ENCODE measurements at regions not wholly inside any gene's neighbourhood (a gene's known extent, or its start where the extent isn't known, plus 50 kb on each side); places are given as distances from the start of the nearest gene placed in this dataset.

DNA sequence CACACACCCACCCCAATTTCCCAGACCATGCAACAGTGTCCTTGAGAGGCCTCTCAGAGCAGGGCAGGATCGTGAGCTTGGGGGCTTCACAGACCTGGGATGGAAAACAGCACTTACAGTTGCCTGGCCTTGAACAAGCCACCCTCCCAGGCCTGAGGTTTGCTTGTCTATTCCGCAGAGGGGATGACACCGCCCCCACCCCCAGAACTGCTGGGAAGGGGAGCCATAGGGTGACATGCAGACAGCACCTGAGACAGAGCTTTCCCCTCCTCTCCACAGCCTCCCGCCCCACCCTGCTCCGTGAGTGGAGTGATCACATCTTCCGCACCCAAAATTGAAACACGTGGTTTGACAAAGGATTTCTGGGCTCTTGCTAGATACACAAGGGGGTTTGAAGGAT is 131.5 kb upstream of the TNRC6C start:
- Mint-ChIP-seq H3K9me3 (no peaks in the 10 kb centered on the region), H3K4me3 (no peak overlapping the region), H3K4me1 (ENCODE audit: unreplicated experiment) (peaks cover 25% of the 10 kb centered on the region), H3K36me3 (no peaks in the 10 kb centered on the region), H3K27ac (no peak overlapping the region), H3K27me3 (peaks cover 7% of the 10 kb centered on the region)
- DNase-seq (ENCODE audit: extremely low spot score, unreplicated experiment), result no peak
- TF ChIP-seq, protein P1, sequence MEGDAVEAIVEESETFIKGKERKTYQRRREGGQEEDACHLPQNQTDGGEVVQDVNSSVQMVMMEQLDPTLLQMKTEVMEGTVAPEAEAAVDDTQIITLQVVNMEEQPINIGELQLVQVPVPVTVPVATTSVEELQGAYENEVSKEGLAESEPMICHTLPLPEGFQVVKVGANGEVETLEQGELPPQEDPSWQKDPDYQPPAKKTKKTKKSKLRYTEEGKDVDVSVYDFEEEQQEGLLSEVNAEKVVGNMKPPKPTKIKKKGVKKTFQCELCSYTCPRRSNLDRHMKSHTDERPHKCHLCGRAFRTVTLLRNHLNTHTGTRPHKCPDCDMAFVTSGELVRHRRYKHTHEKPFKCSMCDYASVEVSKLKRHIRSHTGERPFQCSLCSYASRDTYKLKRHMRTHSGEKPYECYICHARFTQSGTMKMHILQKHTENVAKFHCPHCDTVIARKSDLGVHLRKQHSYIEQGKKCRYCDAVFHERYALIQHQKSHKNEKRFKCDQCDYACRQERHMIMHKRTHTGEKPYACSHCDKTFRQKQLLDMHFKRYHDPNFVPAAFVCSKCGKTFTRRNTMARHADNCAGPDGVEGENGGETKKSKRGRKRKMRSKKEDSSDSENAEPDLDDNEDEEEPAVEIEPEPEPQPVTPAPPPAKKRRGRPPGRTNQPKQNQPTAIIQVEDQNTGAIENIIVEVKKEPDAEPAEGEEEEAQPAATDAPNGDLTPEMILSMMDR (conservative IDR thresholded peaks at IDR 0.05), result no peak

DNA sequence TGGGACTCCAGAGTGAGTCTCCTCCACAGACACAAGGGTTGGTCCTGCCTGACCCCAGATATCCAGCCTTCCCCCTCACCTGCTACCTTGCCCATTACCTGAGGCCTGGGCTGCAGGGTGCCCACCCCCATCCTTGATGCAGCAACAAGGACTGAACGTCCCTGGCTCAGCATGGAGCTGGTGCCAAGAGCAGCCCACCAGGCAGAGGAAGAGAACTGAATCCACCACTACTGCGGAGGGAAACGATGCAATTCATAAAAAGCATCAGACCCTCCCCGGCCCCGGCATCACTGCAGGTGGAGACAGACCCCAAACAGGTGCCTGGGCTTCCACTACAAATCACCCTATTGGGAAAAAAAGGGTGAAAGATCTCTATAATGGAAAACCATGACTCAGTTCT is 131.0 kb upstream of the TNRC6C start:
- DNase-seq (ENCODE audit: extremely low spot score, unreplicated experiment), result no peak
- Mint-ChIP-seq H3K36me3 (no peaks in the 10 kb centered on the region), H3K4me1 (ENCODE audit: unreplicated experiment) (peaks cover 25% of the 10 kb centered on the region), H3K4me3 (no peak overlapping the region), H3K27me3 (peaks cover 10% of the 10 kb centered on the region), H3K9me3 (no peaks in the 10 kb centered on the region), H3K27ac (no peak overlapping the region)
- TF ChIP-seq, protein P1 (conservative IDR thresholded peaks at IDR 0.05), result no peak

DNA sequence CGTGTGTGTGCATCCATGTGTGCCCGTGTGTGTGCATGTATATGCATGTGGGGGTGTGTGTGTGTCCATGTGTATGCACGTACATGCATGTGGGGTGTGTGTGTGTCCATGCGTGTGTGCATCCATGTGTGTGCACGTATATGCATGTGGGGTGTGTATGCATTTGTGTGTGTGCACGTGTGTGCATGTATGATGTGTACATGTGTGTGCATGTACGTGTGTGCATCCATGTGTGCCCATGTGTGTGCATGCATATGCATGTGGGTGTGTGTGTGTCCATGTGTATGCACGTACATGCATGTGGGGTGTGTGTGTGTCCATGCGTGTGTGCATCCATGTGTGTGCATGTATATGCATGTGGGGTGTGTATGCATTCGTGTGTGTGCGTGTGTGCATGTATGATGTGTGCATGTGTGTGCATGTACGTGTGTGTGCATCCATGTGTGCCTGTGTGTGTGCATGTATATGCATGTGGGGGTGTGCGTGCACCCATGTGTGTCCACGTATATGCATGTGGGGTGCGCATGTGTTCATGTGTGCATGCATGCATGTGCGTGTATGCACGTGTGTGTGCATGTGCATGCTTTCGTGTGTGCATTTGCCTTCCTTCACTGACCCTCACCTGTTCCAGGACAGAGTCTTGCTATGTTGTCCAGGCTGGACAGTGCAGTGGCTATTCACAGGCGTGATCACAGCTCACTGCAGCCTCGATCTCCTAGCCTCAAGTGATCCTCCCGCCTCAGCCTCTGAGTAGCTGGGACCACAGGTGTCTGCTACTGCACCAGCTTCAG is 129.6 kb upstream of the TNRC6C start:
- no peak for DNase-seq (ENCODE audit: extremely low spot score, unreplicated experiment)
- H3K27me3 Mint-ChIP-seq, result peaks cover 12% of the 10 kb centered on the region
- peaks cover 29% of the 10 kb centered on the region for H3K4me1 Mint-ChIP-seq (ENCODE audit: unreplicated experiment)
- TF ChIP-seq, protein P1 (conservative IDR thresholded peaks at IDR 0.05), result no peak
- no peaks in the 10 kb centered on the region for H3K9me3 Mint-ChIP-seq
- no peaks in the 10 kb centered on the region for H3K36me3 Mint-ChIP-seq
- no peak overlapping the region for H3K27ac Mint-ChIP-seq
- H3K4me3 Mint-ChIP-seq, result no peak overlapping the region

DNA sequence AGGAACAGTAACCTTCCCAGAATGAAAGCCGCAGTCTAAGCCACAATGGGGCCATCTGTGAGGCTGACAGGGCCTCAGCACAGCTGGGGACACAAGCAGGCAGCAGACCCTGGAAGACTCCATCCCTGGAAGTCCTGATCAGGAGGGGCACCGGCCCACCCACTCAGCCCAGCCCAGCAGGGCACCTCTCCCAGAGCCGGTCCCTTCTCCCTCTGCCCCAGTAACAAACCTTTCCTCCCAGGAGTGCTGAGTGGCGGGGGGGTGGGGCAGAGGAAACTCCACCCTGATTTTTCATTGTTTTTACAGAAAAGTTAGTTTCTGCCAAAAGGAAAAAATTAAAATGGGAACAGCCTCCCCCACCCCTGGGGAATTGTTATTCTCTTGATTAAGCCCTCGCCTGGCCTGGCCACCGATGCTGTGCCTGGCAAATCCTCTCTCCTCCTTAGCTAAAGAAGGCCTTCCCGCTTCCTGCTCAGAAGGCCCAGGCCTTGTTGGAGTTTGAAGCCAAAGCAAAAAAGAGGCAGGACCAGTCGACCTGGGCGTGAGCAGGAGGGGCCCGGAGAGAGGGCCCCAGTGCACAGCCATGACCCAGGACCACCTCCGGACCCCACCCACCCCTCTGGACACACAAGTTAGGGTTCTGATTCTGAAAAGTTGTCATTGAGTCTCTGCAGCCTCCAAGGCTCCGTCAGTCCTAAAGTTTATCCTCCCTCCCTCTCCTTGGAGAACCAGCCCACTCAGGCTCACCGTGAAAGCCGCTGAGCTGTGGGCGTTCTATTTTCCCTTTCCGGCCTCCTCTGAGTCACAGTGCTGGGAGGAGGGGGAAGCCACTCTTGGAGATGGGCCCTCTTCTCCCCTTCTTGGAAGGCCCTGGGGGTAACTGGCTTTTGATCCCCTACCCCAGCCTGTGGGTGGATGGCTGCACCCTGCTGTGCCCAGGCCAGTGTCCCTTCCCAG is 128.4 kb upstream of the TNRC6C start:
- Mint-ChIP-seq H3K27me3 (peaks cover 17% of the 10 kb centered on the region), H3K4me1 (ENCODE audit: unreplicated experiment) (peaks cover 34% of the 10 kb centered on the region), H3K9me3 (no peaks in the 10 kb centered on the region), H3K4me3 (no peak overlapping the region), H3K36me3 (no peaks in the 10 kb centered on the region), H3K27ac (no peak overlapping the region)
- TF ChIP-seq, protein P1 (conservative IDR thresholded peaks at IDR 0.05), result no peak
- DNase-seq (ENCODE audit: extremely low spot score, unreplicated experiment), result no peak

DNA sequence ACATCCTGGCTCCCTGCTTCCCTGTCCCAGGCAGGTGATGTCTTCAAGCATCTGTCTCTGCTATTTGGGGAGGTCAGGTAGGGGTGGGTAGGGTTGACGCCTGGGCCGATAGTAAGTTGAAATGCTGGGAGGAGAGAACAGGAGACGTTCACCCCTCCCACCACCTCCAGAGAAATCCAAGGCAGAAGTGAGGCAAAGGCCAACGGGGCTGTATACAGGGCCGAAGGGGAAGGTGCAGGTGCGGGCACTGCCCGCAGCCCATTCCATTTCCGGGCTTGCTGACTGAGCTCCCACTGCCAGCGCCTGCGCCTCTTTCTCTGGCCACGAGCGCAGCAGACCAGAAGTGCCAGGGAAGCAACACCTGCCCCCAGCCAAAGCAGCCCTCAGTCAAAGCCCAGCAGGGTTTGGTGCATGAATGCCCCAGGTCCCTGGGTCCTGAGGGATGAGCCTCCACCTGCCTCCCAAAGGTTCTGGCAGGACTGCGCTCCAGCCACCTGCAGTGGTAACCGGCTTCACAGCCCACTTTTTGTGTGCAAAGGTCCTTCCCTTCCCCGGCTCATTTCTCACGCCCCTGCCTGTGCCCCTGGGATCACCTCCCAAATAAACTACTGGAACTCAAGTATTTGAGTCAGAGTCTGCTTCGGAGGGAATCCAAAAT is 127.6 kb upstream of the TNRC6C start:
- TF ChIP-seq, protein P1 (conservative IDR thresholded peaks at IDR 0.05), result no peak
- no peak for DNase-seq (ENCODE audit: extremely low spot score, unreplicated experiment)
- Mint-ChIP-seq H3K27me3 (peaks cover 19% of the 10 kb centered on the region), H3K4me1 (ENCODE audit: unreplicated experiment) (peaks cover 36% of the 10 kb centered on the region), H3K4me3 (no peak overlapping the region), H3K36me3 (no peaks in the 10 kb centered on the region), H3K27ac (no peak overlapping the region), H3K9me3 (no peaks in the 10 kb centered on the region)
